GM19452 (cell line): ENCODE measurements at regions not wholly inside any gene's neighbourhood (a gene's known extent, or its start where the extent isn't known, plus 50 kb on each side); places are given as distances from the start of the nearest gene placed in this dataset.
"Not testable (repeated sequence)": the region's sequence is repeated elsewhere in the genome, so short reads cannot be mapped to it uniquely, and the experiment has no call there.

Experiments
- ATAC-seq: cut with Tn5 transposase; IDR thresholded peaks from one replicate; pipeline ENCODE4 v1.9.1; 2021; ENCODE audit not compliant: unreplicated experiment

GRCh38 chr20:6715401-6715941, 52.0 kb upstream of the BMP2 start:
- ATAC-seq, result no peak

GRCh38 chr20:6714279-6714711, 53.2 kb upstream of the BMP2 start:
- no peak for ATAC-seq

DNA sequence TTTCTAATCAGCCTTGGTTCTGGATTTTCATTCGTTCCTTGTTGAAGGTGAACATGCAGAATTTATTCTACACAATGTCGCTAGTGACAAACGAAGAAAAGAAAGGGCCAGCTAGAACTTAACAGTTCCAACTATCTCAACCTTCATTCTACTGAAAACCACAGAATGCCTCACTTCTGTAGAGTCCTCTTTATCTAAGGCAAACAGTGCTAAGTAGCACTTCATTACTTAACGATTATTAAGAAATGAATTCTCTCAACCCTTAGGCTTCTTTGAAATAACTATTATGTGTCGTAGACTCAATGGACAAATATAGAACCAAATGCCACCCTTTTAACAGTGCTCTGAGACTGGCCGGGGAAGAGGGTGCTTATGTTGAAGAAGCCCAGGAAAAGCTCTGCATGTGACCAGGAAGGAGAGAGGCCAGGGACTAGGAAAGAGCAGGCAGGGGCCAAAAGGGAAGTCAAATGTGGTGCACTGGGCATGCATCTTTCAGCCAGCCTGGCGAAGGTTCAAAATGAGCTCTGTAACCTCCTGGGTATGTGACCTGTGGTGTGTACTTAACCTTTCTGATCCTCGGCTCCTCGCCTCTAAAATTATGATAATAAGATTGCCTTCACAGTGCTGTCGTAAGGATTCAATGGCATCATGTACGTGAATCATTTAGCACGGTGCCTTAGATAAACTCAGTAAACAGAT, 55.4 kb upstream of the BMP2 start:
- ATAC-seq, result no peak

DNA sequence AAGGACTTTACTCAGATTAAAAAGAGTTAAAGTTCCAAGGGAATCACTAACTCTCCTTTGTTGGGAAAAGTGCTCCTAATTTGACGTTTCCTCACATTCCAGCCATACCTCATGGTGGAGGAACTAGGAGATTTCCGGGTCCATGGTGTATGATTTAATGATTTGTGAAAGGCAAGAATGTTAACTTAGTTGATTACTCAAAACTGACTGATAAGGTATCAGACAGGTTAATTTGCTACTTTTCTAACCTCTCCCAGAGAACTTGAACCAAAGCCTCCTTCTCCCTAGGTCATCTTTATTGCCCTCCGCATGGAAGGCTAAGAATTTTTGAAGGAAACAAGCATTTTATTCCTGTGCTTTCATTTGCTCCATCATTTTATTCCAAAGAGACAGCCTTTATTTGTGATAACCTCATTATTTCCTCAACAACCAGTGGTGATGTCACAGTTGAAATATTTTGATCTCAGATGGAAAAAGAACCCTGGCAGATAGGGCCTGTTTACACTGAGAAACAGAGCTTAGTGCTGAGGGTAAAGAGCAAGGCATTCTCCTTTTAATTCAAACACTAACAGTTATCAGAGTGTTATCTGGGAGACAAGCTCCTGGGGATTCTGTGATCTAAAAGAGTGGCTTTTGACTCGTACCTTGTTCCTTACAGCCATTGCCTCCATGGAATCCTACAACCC, 57.4 kb upstream of the BMP2 start:
- no peak for ATAC-seq

DNA sequence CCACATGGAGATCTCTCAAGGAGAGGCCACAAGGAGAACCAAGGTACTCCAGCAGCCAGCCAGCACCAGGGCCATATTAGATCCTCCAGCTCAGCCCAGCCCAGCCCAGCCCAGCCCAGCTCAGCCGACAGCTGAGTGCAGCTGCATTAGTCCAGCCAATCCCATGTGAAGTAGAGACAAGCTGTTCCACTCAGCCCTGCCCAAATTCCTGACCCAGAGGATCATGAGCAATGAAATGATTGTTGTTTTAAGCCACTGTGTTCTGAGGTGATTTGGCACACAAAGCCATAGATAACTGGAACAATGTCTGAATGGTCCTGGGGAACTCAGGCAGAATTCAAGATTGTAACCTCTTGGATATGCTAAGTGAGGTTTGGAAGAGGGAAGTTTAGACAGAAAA, 59.5 kb upstream of the BMP2 start:
- no peak for ATAC-seq

- ATAC-seq, result no peak
Observed at GRCh38 chr20:6707321-6707831, 60.1 kb upstream of the BMP2 start.

- ATAC-seq, result no peak
Observed at GRCh38 chr20:6705926-6706548, 61.4 kb upstream of the BMP2 start.

DNA sequence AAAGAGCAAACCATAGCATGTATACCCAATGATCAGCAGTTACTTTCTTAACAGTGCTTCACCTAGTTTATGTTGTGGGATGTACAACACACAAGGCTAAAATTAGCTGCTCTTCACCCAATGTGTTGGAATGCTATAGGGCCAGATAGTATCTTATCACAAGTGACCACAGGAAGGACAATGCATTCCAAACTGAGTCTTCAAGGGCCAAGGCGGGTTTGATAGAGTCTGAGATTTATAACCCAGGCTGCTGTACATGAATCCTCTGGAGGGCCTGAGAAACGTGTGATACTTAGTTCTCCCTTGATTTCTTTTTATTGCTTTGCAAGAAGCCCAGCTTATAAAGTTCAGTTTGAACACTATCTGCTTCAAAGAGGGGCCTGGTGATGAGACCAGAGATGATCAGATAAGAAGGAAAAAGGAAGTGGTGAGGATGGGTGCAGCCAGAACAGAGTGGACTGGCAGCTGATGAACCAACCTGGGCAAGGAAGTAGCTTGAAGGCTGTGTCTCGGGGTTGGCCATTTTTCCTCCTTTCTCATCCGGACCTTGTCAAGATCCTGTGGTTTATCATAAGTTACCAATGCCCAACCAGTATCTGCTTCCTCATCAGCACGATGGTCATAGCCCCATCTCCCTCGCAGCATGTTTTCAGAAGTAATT, 62.2 kb upstream of the BMP2 start:
- ATAC-seq, result no peak

DNA sequence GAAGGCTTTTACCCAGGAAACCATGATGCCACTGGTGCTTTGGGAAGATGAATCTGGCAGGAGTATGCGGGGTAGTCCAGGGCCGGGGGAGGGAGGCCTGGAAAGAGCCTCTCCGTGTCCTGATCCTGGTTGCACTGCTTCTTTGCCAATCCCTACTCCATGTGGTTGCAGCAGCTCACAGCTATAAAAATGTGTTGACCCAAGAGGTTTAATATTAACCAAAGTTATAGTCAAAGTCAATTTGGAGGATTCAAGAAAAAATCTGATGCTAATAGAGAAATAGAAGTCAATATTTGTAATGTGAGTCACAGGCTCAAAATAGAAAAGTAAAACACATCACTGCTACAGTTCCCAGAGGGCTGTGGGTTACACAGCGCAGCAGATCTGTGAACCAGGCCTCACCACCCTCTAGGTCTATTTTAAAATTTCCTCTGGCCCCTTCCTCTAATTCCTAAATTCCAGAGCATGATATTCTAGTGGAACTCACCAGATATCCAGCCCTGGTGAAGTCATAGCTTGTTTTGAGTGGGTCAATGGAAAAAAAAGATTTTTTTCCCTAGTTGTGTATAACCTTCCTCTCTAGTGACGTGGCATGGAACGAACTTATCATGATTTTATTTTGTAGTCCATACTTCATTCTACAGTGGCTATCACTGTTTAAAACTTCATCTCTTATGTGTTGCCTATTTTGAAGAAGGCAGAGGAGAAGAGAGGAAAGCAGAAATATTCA, 63.2 kb upstream of the BMP2 start:
- no peak for ATAC-seq

DNA sequence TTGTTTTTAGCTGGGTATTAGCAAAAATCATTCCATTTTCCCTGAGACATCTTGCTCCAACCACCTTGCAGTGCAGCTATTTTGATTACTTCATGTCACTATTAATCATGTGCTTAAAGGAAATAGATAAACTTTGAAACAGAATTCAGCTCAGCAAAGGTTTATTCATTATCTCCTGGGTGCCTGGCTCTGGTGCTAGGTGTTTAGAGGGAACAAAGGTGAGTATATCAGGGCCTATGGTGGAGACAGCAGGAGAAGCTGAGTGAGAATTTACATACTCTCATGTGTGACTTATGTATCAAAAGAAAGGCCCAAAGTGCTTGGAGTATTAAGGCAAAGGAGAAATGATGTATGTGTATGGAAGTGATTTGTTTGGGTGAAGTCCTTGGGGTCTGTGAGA, 63.8 kb upstream of the BMP2 start:
- ATAC-seq, result no peak

GRCh38 chr20:6703047-6703446, 64.4 kb upstream of the BMP2 start:
- no peak for ATAC-seq

- ATAC-seq, result no peak
Observed at GRCh38 chr20:6702144-6702543, 65.3 kb upstream of the BMP2 start.

DNA sequence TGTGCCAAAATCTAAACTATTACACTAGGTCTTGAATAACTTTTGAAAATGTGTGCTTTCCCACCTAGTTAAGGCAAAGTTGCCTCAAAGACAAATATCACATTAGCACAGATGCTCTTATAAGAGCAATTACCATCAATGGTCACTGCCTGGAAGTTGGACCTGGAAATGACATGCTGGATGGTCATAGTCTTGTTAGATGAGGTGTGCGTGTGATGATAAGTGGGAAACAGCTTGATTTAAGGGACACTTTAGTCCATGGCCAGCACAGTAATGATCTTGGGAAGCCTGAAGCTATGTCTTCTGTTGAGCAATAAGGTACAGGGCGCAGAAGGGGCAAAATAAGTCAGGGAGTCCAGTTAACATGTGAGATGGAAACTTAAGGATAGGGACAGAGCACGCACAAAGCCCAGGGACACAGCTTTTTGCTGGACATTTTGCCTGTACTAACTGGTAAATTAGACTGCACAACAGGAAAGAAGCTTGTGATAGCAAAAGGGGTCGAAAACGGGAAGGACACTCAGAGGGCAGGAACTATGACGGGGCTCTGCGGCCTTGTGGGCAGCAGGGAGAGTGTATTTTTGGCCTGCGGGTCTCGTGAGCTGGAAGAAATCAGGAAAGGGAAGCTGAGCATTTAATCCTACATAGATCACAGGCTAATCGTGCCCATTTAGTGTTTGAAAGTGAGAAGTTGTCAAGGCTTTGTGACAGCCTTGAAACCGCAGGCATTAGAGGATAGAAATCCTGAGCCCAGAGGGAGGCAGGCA, 66.7 kb upstream of the BMP2 start:
- ATAC-seq, result no peak

- no peak for ATAC-seq
Observed at GRCh38 chr20:6699921-6700562, 67.4 kb upstream of the BMP2 start.

GRCh38 chr20:6698723-6699122, 68.8 kb upstream of the BMP2 start:
- no peak for ATAC-seq

DNA sequence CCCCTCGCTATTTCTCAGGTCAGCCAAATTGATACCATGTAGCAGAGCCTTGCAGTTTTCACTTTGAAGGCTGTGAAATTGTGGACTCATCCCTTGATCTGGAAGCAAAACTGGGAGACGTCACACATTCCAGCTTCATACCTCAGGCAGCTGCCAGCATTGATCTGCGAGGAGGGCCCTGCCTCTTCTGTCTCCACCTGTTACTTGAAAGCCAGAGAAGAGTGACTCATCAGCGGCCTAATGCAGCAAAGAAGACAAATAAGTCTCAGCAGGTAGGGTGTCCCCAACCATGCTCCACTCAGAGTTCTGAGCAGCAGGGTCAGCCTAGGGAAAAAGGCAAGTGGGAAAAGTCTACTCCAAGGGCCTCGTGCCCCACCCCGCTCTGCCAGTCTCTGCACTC, 69.4 kb upstream of the BMP2 start:
- no peak for ATAC-seq

DNA sequence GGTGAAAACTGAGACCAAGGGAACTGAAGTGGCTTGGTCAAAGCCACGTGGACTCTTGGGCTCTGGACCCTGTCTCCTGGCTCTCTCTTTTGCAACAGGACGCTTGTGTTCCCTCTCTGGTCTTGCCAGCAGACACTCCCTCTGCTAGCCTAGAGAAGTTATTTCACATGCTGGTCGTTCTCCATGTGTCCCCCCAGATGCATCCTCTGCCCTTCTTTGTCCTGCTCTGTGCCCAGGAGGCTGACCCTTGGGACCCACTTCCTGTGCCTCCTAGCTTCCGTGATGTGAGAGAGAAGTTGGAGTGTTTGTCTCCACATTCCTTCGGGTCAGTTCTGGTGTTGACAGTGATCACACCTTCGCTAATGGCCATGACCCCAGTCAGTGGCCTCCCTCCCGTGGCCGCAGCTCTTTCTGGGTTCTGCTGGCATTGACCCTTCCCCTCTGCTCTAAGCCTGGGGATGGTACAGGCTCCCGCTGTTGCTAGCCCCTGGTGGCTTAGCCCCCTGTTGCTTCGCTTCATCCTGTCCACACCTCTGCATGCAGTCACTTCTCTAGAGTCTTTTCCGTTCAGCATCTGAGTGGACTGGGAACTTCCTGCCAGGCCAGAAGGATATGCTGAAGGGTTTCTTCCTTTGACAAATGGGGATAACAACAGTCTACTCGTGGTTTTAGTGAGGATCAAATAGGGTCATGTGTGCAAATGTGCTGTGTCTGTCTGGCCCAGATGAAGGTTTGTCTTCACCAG, 70.1 kb upstream of the BMP2 start:
- no peak for ATAC-seq

DNA sequence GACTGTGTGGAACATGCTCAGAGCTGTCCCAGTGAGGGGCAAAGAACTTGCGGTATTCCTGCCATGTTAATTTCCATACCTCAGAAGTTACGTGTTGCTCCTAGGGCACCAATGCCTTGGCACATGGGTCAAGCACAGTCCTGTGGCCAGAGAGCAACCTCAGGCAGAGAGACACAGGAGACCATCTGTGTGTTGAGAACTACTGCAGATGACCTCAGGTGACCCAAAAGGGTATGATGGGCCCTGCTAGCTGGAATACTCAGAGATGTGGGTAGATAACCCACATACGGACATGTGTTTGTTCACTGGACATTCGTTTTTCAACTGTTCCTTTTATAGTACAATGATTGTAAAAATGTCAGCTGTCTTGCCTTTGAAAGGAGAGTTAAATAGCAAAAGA, 71.5 kb upstream of the BMP2 start:
- ATAC-seq, result no peak

DNA sequence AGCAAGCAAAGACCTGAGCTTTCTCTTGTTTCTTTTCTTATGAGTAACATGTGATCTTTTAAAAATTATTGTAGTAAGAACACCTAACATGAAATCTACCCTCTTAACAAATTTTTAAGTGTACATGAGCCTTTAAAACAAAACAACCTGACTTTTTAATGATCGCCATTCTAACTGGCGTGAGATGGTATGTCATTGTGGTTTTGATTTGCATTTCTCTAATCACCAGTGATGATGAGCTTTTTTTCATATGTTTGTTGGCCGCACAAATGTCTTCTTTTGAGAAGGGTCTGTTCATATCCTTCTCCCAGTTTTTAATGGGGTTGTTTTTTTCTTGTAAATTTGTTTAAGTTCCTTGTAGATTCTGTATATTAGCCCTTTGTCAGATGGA, 73.7 kb upstream of the BMP2 start:
- not testable (repeated sequence) for ATAC-seq
